ENCODE measurements at regions not wholly inside any gene's neighbourhood (a gene's known extent, or its start where the extent isn't known, plus 50 kb on each side); places are given as distances from the start of the nearest gene placed in this dataset.

DNA sequence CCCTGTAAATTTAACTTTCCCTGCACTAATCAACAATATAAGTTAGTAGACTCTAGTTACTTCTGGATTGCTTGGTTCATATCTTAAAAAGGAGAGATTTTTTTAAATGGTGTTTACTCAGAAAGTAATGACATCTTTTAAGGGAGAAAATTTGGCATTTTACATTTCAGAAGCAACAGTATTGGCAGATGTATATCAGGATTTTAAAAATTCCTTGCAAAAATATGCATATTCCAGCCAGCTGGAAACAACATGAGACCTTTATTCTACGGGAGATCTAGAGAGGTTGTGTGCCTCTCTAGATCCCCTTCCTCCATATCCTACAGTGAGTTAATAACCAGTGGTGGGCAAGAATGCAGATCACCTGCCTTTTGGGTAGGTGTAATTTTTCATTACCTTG, 848.2 kb downstream of the USP25 start:
- TF ChIP-seq, protein P1, sequence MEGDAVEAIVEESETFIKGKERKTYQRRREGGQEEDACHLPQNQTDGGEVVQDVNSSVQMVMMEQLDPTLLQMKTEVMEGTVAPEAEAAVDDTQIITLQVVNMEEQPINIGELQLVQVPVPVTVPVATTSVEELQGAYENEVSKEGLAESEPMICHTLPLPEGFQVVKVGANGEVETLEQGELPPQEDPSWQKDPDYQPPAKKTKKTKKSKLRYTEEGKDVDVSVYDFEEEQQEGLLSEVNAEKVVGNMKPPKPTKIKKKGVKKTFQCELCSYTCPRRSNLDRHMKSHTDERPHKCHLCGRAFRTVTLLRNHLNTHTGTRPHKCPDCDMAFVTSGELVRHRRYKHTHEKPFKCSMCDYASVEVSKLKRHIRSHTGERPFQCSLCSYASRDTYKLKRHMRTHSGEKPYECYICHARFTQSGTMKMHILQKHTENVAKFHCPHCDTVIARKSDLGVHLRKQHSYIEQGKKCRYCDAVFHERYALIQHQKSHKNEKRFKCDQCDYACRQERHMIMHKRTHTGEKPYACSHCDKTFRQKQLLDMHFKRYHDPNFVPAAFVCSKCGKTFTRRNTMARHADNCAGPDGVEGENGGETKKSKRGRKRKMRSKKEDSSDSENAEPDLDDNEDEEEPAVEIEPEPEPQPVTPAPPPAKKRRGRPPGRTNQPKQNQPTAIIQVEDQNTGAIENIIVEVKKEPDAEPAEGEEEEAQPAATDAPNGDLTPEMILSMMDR (IDR thresholded peaks at IDR 0.05; ENCODE audit: extremely low read depth, missing control alignments), result no peak
- DNase-seq (ENCODE audit: low spot score), result no peak

DNA sequence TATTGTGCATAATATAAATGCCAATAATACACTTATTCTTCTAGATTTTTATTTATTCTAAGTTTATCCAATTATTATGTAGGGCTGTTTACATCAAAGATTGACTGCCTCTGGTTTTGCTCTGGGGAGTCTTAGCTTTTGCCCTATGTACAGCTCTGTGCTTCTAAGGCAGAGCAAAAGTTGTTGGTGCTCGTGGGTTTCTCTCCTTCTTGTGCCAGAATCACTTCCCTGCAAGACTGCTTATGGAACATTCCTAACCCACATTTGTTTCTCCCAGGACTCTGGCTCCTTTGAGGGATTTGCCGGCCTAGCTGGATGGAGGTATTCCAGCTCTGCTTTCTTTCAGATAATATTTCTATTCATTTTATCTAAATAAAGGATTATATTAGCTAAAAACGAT, 849.1 kb downstream of the USP25 start:
- TF ChIP-seq, protein P1 (IDR thresholded peaks at IDR 0.05; ENCODE audit: extremely low read depth, missing control alignments), result no peak

DNA sequence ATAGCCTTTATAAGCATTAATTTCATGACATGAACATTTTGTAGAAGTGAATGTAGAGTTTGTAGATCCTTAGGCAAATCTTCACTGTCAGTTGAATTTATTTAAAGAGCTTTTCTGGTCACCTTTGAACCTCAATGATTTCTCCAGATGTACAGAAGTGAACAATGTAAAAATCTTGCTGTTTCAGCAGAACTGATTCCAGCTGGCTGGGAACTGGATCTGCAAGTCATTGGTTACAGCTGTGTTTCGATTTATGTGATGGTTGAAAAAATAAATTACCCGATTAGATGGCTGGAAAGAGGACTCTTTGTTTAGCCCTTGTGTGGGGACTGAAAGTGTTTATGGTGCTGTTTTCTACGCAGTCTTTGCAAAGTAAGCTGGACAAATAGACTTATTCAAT, 849.8 kb downstream of the USP25 start:
- DNase-seq (ENCODE audit: low spot score), result no peak
- TF ChIP-seq, protein P1 (IDR thresholded peaks at IDR 0.05; ENCODE audit: extremely low read depth, missing control alignments), result no peak

More for the DNA sequence above, 849.1 kb downstream of the USP25 start:
- no peak for DNase-seq (ENCODE audit: low spot score)

DNA sequence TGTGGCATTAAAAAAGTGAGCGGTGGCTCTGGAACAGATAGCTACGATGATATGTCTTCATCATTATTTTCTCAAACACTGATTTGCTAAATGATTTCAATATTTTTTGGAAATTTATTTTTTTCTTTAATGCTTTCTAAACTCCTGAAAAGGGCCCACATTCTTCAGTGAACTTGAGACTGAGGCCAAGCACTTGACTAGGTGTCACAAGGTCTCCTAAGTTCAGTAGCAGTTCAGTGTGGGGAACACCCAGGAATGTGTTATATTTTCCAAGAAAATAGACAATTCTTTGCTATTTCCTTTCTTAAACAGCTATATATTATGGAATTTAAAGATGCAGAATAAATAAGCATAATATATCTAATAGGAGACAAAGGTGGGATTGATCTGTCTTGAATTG, 850.9 kb downstream of the USP25 start:
- no peak for DNase-seq (ENCODE audit: low spot score)
- TF ChIP-seq, protein P1 (IDR thresholded peaks at IDR 0.05; ENCODE audit: extremely low read depth, missing control alignments), result no peak

DNA sequence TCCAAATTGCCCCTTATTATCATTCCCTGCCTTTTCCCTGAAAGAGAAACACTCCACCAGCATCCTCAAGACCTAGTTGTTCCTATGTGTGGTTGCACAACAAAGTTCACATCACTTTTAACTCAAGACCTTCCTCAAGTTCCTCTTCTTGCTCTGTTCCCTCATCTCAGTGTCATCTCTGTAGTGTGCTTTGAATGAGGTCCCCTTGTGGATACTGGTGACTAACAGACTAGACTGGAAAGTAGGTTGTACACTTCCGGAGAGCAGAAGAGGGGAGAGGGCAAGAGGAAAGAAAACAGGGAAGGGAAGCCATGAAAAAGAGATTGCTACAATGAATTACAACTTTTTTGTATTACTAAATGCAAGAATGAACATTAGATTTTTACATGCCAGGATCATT, 853.8 kb downstream of the USP25 start:
- no peak for DNase-seq (ENCODE audit: low spot score)
- TF ChIP-seq, protein P1 (IDR thresholded peaks at IDR 0.05; ENCODE audit: extremely low read depth, missing control alignments), result no peak

DNA sequence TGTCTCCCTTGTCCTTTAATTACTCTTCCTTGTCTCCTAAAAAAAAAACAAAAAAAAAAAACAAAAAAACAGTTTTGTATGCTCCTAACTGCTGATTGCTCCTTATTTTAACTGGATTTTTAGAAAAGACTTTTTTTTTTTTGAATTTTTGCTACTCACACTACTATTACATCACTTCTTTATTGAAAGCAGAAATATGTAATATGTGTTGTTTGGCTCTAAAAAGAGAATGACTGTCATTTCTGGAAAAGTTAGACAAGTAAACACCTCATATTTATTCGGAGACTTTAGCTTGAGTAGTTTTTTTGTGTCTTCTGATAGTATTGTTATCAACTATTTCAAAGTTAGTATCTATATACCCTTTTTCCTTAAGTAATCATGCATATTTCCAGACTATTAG, 855.0 kb downstream of the USP25 start:
- DNase-seq (ENCODE audit: low spot score), result no peak

DNA sequence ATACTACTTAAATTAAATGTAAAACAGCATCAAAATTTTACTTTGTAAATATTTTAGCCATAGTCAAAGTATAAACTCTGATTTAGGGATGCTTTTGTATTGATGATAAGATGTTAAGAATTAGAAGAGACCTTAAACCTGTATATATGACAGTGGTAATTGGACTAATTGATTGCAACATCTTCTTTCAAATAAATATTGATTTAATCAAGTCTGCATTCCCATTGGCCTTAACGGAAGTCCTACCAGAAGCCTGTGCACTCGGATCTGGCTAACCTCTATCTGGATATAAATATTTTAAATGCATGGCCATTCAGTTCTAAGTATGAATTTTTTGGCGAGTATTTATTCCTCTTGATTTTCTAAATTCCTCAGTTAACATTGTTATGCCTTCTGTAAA, 856.1 kb downstream of the USP25 start:
- TF ChIP-seq, protein P1 (IDR thresholded peaks at IDR 0.05; ENCODE audit: extremely low read depth, missing control alignments), result no peak
- no peak for DNase-seq (ENCODE audit: low spot score)

More for the DNA sequence above, 855.0 kb downstream of the USP25 start:
- TF ChIP-seq, protein P1 (IDR thresholded peaks at IDR 0.05; ENCODE audit: extremely low read depth, missing control alignments), result no peak

All from GM20000 (cell line).